ENCODE measurements at regions not wholly inside any gene's neighbourhood (a gene's known extent, or its start where the extent isn't known, plus 50 kb on each side); places are given as distances from the start of the nearest gene placed in this dataset.

DNA sequence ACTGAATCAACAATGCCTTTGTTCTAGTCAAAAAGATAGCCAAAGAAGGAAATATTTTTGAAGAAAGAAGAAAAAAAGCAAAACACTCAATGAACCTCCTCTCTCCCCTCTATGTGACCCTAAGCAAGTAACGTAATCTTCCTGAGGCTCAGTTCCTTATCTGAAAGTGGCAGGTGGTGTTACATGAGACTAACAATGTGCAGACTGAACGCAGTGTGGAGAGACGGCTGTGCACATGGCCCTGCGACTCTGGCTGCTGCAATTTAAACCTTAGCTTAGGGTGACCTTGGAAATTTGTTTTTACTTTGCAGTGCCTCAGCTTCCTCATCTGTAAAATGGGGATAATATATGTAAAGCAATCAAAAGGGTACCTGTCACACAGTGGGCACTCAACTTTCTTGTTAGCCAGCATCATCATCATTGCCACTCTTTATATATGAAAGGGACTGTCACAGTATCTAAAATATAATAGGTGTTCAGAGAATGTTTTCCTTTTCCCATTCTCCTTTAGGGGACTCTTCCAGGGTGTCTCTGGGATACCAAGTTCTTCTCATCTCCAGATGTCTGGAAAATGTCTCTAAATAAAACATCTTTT lies 100.1 kb upstream of the JUN start (continued):
- TF ChIP-seq BHLHE40 (IDR thresholded peaks at IDR 0.05; ENCODE audit: low read length) (peak; percentile 90), NONO (IDR thresholded peaks at IDR 0.05; ENCODE audit: low read depth in 2 of 2, low read length in 1 of 2) (0 out of 4 replicates have a peak, but pooled peaks of 1 of the 2 experiments have one; percentile 4), PML (IDR thresholded peaks at IDR 0.05; ENCODE audit: low read length) (peak; percentile 86), DPF2 (IDR thresholded peaks at IDR 0.05) (peak; percentile 96), NFE2L1 (tag; IDR thresholded peaks at IDR 0.05; ENCODE audit: borderline replicate concordance, low read depth) (no peak), MED1 (CRISPR knock-in tag; IDR thresholded peaks at IDR 0.05; ENCODE audit: borderline replicate concordance) (no peak), NCOA4 (IDR thresholded peaks at IDR 0.05; ENCODE audit: partially characterized antibody) (peak; percentile 21)

GRCh38 chr1:58884706-58885661 lies 101.1 kb upstream of the JUN start:
- ChIA-PET CTCF (ENCODE audit: low intra/inter-chr PET ratio) (no interaction called here), POLR2A (interaction anchor here (0.6 to 3.1 kb wide), 7 partner anchors 8 to 1022 kb away, joined by 3 to 17 read pairs (median 6); partner anchors contain the start of gene JUN)
- in situ Hi-C loops (cut with MboI), result loop anchor here (10.0 kb wide), 1 partner anchor 100 kb away; the partner anchor contains the start of gene JUN
- H3K9me3 ChIP-seq (replicated peaks; ENCODE audit: control insufficient read depth, insufficient read depth, low read depth, low read length), result no peaks in the 10 kb centered on the region
- H3K9ac ChIP-seq (ENCODE audit: insufficient read depth in 1 of 2, low read depth in 2 of 2, low read length in 2 of 2), result peak overlapping the region; percentile 6 to 75; a peak in 3 of 4 replicates
- peak in 2 of 4 experiments; percentile 73 to 79 for DNase-seq (ENCODE audit: extremely low read depth in 1 of 4, low spot score in 3 of 4)
- no peaks in the 10 kb centered on the region for H3K27me3 ChIP-seq (ENCODE audit: control insufficient read depth in 2 of 2, insufficient read depth in 2 of 2, low read length in 2 of 2)
- peaks cover 52 to 70% of the 10 kb centered on the region in 2 experiments for H3K4me1 ChIP-seq (replicated peaks in 1 of 2; ENCODE audit: control insufficient read depth in 2 of 2, insufficient read depth in 2 of 2, low read length in 2 of 2)
- no peaks in the 10 kb centered on the region for H3K9me1 ChIP-seq (ENCODE audit: control insufficient read depth, insufficient read depth, low read length)
- intact Hi-C loops (cut with micrococcal nuclease), result loop anchor here (1.0 to 5.0 kb wide), 2 partner anchors 14 to 82 kb away; no protein-coding TSS in a partner anchor
- ATAC-seq, result peak; percentile 58
- FAIRE-seq, result peak; percentile 82
- peak overlapping the region; percentile 97 for H3K27ac ChIP-seq (ENCODE audit: extremely low read depth, low read depth, low read length)
- H2AFZ ChIP-seq (ENCODE audit: low read depth, low read length), result peak overlapping the region; percentile 76
- no peaks in the 10 kb centered on the region for H4K20me1 ChIP-seq (replicated peaks; ENCODE audit: control insufficient read depth, insufficient read depth, low read length)
- H3K36me3 ChIP-seq (ENCODE audit: control insufficient read depth, insufficient read depth, low read length), result no peaks in the 10 kb centered on the region
- H3K4me3 ChIP-seq, result no peak overlapping the region
- BruUV-seq (replicated peaks), result no TSS peak
- WGBS (ENCODE audit: insufficient coverage, low coverage, missing lambda C conversion rate), result 11% methylated on average over 8 of the region's 8 CpGs
- no peaks in the 10 kb centered on the region for H3K79me2 ChIP-seq (ENCODE audit: control insufficient read depth, insufficient read depth, low read length)
- peak overlapping the region; percentile 45 for H3K4me2 ChIP-seq (ENCODE audit: insufficient read depth, low read length)
- TF ChIP-seq KLF1 (tag; IDR thresholded peaks at IDR 0.05) (no peak), ZNF174 (CRISPR knock-in tag; IDR thresholded peaks at IDR 0.05) (0 out of 2 replicates have a peak, but pooled peaks have one; percentile 32), ZBTB11 (CRISPR knock-in tag; IDR thresholded peaks at IDR 0.05) (no peak)
- TF ChIP-seq, protein P1, sequence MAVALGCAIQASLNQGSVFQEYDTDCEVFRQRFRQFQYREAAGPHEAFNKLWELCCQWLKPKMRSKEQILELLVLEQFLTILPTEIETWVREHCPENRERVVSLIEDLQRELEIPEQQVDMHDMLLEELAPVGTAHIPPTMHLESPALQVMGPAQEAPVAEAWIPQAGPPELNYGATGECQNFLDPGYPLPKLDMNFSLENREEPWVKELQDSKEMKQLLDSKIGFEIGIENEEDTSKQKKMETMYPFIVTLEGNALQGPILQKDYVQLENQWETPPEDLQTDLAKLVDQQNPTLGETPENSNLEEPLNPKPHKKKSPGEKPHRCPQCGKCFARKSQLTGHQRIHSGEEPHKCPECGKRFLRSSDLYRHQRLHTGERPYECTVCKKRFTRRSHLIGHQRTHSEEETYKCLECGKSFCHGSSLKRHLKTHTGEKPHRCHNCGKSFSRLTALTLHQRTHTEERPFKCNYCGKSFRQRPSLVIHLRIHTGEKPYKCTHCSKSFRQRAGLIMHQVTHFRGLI (CRISPR knock-in tag; IDR thresholded peaks at IDR 0.05), result peak; percentile 54; the same call in 1 of the 2 replicates
